Astrocyte (in vitro differentiated cells and primary cell): ENCODE measurements at regions not wholly inside any gene's neighbourhood (a gene's known extent, or its start where the extent isn't known, plus 50 kb on each side); places are given as distances from the start of the nearest gene placed in this dataset.

Source experiments
- DNase-seq: peaks from one replicate; pipeline ENCODE4 v3.0.0-alpha.2; 2010; ENCODE audit warnings: low read depth
- FAIRE-seq: peaks from 2 replicates; lab custom pipeline; 2011; peaks lifted over from hg19 to GRCh38; lab: Jason Lieb, UNC
- H2AFZ ChIP-seq: 2 replicates; pipeline ENCODE4 v1.6.0; 2012; ENCODE audit warnings: low read depth, low read length, inconsistent platforms
- H3K27ac ChIP-seq: 2 replicates; pipeline ENCODE4 v1.5.1; 2011; ENCODE audit warnings: low read depth, low read length, inconsistent platforms
- H3K27me3 ChIP-seq: 2 replicates; pipeline ENCODE4 v1.6.0; 2011; ENCODE audit warnings: low read length, inconsistent platforms; ENCODE audit not compliant: insufficient read depth
- H3K36me3 ChIP-seq: 2 replicates; pipeline ENCODE4 v1.5.1; 2011; ENCODE audit warnings: low read length, inconsistent platforms; ENCODE audit not compliant: insufficient read depth
- H3K4me1 ChIP-seq: 2 replicates; pipeline ENCODE4 v1.5.1; 2011; ENCODE audit warnings: low read length, inconsistent platforms; ENCODE audit not compliant: insufficient read depth
- H3K4me2 ChIP-seq: 2 replicates; pipeline ENCODE4 v1.6.0; 2012; ENCODE audit warnings: low read length, inconsistent platforms
- H3K4me3 ChIP-seq: 2 replicates; pipeline ENCODE4 v1.5.1; 2011; ENCODE audit warnings: low read depth, mild to moderate bottlenecking, low read length, inconsistent platforms; ENCODE audit not compliant: insufficient read depth
- H3K79me2 ChIP-seq: 2 replicates; pipeline ENCODE4 v1.6.0; 2012; ENCODE audit warnings: mild to moderate bottlenecking, low read length, inconsistent platforms; ENCODE audit not compliant: insufficient read depth
- H3K9ac ChIP-seq: 2 replicates; pipeline ENCODE4 v1.6.0; 2012; ENCODE audit warnings: mild to moderate bottlenecking, low read length, inconsistent platforms
- H3K9me3 ChIP-seq: 2 replicates; pipeline ENCODE4 v1.5.1; 2012; ENCODE audit warnings: low read depth, mild to moderate bottlenecking, low read length, inconsistent platforms; ENCODE audit not compliant: insufficient read depth
- H4K20me1 ChIP-seq: 2 replicates; pipeline ENCODE4 v1.6.0; 2012; ENCODE audit warnings: low read length, inconsistent platforms; ENCODE audit not compliant: insufficient read depth
- H3K27ac Mint-ChIP-seq: one replicate; pipeline ENCODE4 v1.8.0; 2021; ENCODE audit warnings: mild to moderate bottlenecking, mixed read lengths; ENCODE audit not compliant: unreplicated experiment
- H3K27me3 Mint-ChIP-seq: one replicate; pipeline ENCODE4 v1.8.0; 2021; ENCODE audit warnings: low read depth, mixed read lengths; ENCODE audit not compliant: unreplicated experiment
- H3K36me3 Mint-ChIP-seq: one replicate; pipeline ENCODE4 v1.8.0; 2021; ENCODE audit warnings: low read depth, mixed read lengths; ENCODE audit not compliant: unreplicated experiment
- H3K4me1 Mint-ChIP-seq: one replicate; pipeline ENCODE4 v1.8.0; 2021; ENCODE audit warnings: low read depth, mixed read lengths; ENCODE audit not compliant: unreplicated experiment
- H3K4me3 Mint-ChIP-seq: one replicate; pipeline ENCODE4 v1.8.0; 2021; ENCODE audit warnings: mild to moderate bottlenecking, moderate library complexity, mixed read lengths; ENCODE audit not compliant: unreplicated experiment
- H3K9me3 Mint-ChIP-seq: one replicate; pipeline ENCODE4 v1.8.0; 2021; ENCODE audit warnings: mild to moderate bottlenecking, mixed read lengths; ENCODE audit not compliant: unreplicated experiment
- CTCF ChIP-seq: IDR thresholded peaks from 2 replicates; pipeline ENCODE4 v1.5.1; 2011; ENCODE audit warnings: low read depth, mild to moderate bottlenecking, inconsistent platforms, low read length, moderate library complexity; ENCODE audit not compliant: insufficient read depth
- EZH2 ChIP-seq: IDR thresholded peaks from 2 replicates; pipeline ENCODE4 v1.6.1; 2012; ENCODE audit warnings: mild to moderate bottlenecking, low read length, inconsistent platforms; ENCODE audit not compliant: insufficient read depth

GRCh38 chr3:82004266-82004665 lies 242.8 kb upstream of the GBE1 start:
- Mint-ChIP-seq H3K9me3 (no peaks in the 10 kb centered on the region), H3K4me3 (no peak overlapping the region), H3K27ac (no peak overlapping the region), H3K36me3 (no peaks in the 10 kb centered on the region), H3K27me3 (no peaks in the 10 kb centered on the region), H3K4me1 (peaks cover 8% of the 10 kb centered on the region)
- Histone ChIP-seq H4K20me1 (no peaks in the 10 kb centered on the region), H3K27me3 (no peaks in the 10 kb centered on the region), H3K27ac (no peak overlapping the region), H3K36me3 (no peaks in the 10 kb centered on the region), H3K4me2 (no peak overlapping the region), H3K4me3 (no peak overlapping the region), H3K9ac (no peak overlapping the region), H2AFZ (no peak overlapping the region), H3K9me3 (no peaks in the 10 kb centered on the region), H3K79me2 (no peaks in the 10 kb centered on the region), H3K4me1 (peaks cover 4% of the 10 kb centered on the region)
- FAIRE-seq, result no peak
- no peak for TF ChIP-seq EZH2
- no peak for TF ChIP-seq CTCF
- no peak for DNase-seq

- Histone ChIP-seq H3K27me3 (no peaks in the 10 kb centered on the region), H3K4me1 (peaks cover 4% of the 10 kb centered on the region), H3K4me2 (no peak overlapping the region), H3K9ac (no peak overlapping the region), H2AFZ (no peak overlapping the region), H3K27ac (no peak overlapping the region), H3K79me2 (no peaks in the 10 kb centered on the region), H3K36me3 (no peaks in the 10 kb centered on the region), H3K4me3 (no peak overlapping the region), H4K20me1 (no peaks in the 10 kb centered on the region), H3K9me3 (no peaks in the 10 kb centered on the region)
- Mint-ChIP-seq H3K27ac (no peak overlapping the region), H3K4me3 (no peak overlapping the region), H3K27me3 (no peaks in the 10 kb centered on the region), H3K4me1 (peaks cover 14% of the 10 kb centered on the region), H3K9me3 (no peaks in the 10 kb centered on the region), H3K36me3 (no peaks in the 10 kb centered on the region)
- no peak for DNase-seq
- no peak for TF ChIP-seq EZH2
- TF ChIP-seq CTCF, result no peak
- no peak for FAIRE-seq
These were observed 241.7 kb upstream of the GBE1 start for GRCh38 chr3:82002986-82003642.

GRCh38 chr3:82002491-82002890 lies 241.0 kb upstream of the GBE1 start:
- FAIRE-seq, result no peak
- H3K9me3 Mint-ChIP-seq, result no peaks in the 10 kb centered on the region
- Histone ChIP-seq H4K20me1 (no peaks in the 10 kb centered on the region), H3K4me2 (no peak overlapping the region), H3K4me3 (no peak overlapping the region), H3K9me3 (no peaks in the 10 kb centered on the region), H3K27me3 (no peaks in the 10 kb centered on the region), H3K36me3 (no peaks in the 10 kb centered on the region), H3K9ac (no peak overlapping the region), H3K4me1 (peaks cover 4% of the 10 kb centered on the region), H3K79me2 (no peaks in the 10 kb centered on the region), H3K27ac (no peak overlapping the region), H2AFZ (no peak overlapping the region)
- H3K36me3 Mint-ChIP-seq, result no peaks in the 10 kb centered on the region
- H3K4me1 Mint-ChIP-seq, result peaks cover 14% of the 10 kb centered on the region
- peak overlapping the region; percentile 58 for H3K27ac Mint-ChIP-seq
- no peak for DNase-seq
- H3K27me3 Mint-ChIP-seq, result no peaks in the 10 kb centered on the region
- no peak for TF ChIP-seq CTCF
- TF ChIP-seq EZH2, result no peak
- no peak overlapping the region for H3K4me3 Mint-ChIP-seq
